GM19025 (cell line): ENCODE measurements at regions not wholly inside any gene's neighbourhood (a gene's known extent, or its start where the extent isn't known, plus 50 kb on each side); places are given as distances from the start of the nearest gene placed in this dataset.
"Not testable (repeated sequence)": the region's sequence is repeated elsewhere in the genome, so short reads cannot be mapped to it uniquely, and the experiment has no call there.

Experiments
- ATAC-seq: cut with Tn5 transposase; IDR thresholded peaks from one replicate; pipeline ENCODE4 v1.9.1; 2021; ENCODE audit warnings: mild to moderate bottlenecking, low read depth, moderate library complexity; ENCODE audit not compliant: unreplicated experiment

- no peak for ATAC-seq
Observed at GRCh38 chr5:136506131-136506530, 140.8 kb upstream of the TRPC7 start.

GRCh38 chr5:136501133-136501532 lies 135.8 kb upstream of the TRPC7 start:
- no peak for ATAC-seq

GRCh38 chr5:136492587-136492986 lies 127.2 kb upstream of the TRPC7 start:
- ATAC-seq = no peak

- ATAC-seq = no peak
Observed at GRCh38 chr5:136491806-136492205, 126.5 kb upstream of the TRPC7 start.

- ATAC-seq = no peak
Observed at GRCh38 chr5:136484808-136485325, 119.5 kb upstream of the TRPC7 start.

GRCh38 chr5:136482206-136482605 lies 116.9 kb upstream of the TRPC7 start:
- no peak for ATAC-seq

- ATAC-seq = no peak
Observed at GRCh38 chr5:136474466-136474865, 109.1 kb upstream of the TRPC7 start.

GRCh38 chr5:136467632-136468031 lies 102.3 kb upstream of the TRPC7 start:
- ATAC-seq = no peak

- ATAC-seq = no peak
Observed at GRCh38 chr5:136466041-136466415, 100.7 kb upstream of the TRPC7 start.

- ATAC-seq = no peak
Observed at GRCh38 chr5:136458481-136458880, 93.1 kb upstream of the TRPC7 start.

GRCh38 chr5:136457390-136458013 lies 92.2 kb upstream of the TRPC7 start:
- no peak for ATAC-seq

GRCh38 chr5:136455409-136455808 lies 90.1 kb upstream of the TRPC7 start:
- no peak for ATAC-seq

GRCh38 chr5:136453986-136454758 lies 88.8 kb upstream of the TRPC7 start:
- ATAC-seq = no peak

- no peak for ATAC-seq
Observed at GRCh38 chr5:136453199-136453598, 87.9 kb upstream of the TRPC7 start.

- not testable (repeated sequence) for ATAC-seq
Observed at GRCh38 chr5:136447576-136447975, 82.2 kb upstream of the TRPC7 start.

- ATAC-seq = no peak
Observed at GRCh38 chr5:136446565-136446964, 81.2 kb upstream of the TRPC7 start.

- ATAC-seq = not testable (repeated sequence)
Observed at GRCh38 chr5:136444099-136444498, 78.8 kb upstream of the TRPC7 start.

- no peak for ATAC-seq
Observed at GRCh38 chr5:136439367-136439766, 74.0 kb upstream of the TRPC7 start.

GRCh38 chr5:136435946-136436543 lies 70.7 kb upstream of the TRPC7 start:
- ATAC-seq = no peak

GRCh38 chr5:136434795-136435194 lies 69.5 kb upstream of the TRPC7 start:
- ATAC-seq = no peak

GRCh38 chr5:136432705-136433104 lies 67.4 kb upstream of the TRPC7 start:
- no peak for ATAC-seq

- ATAC-seq = no peak
Observed at GRCh38 chr5:136430081-136430480, 64.7 kb upstream of the TRPC7 start.
